PC-9 (cell line): ENCODE measurements at regions not wholly inside any gene's neighbourhood (a gene's known extent, or its start where the extent isn't known, plus 50 kb on each side); places are given as distances from the start of the nearest gene placed in this dataset.

ENCODE experiments used
- BruUV-seq: library from RNA; stranded (reverse); fragments of 400-500 nt; replicated peaks from 2 replicates; lab custom pipeline; 2021; lab: Mats Ljungman, UMichigan
- CTCF ChIA-PET: fragments of 300-600 bp; sonication (Branson Sonifier 250); formaldehyde crosslinking; loops from one replicate; lab custom pipeline; 2022; ENCODE audit warnings: antibody characterized with exemption; lab: Charles Lee
- POLR2A ChIA-PET: fragments of 300-600 bp; sonication (Branson Sonifier 250); formaldehyde crosslinking; loops from one replicate; lab custom pipeline; 2022; ENCODE audit warnings: antibody characterized with exemption; ENCODE audit not compliant: unreplicated experiment; lab: Charles Lee
- DNase-seq, 2 experiments: peaks; one replicate each; pipeline versions ENCODE4 v3.0.0 to v3.0.0-alpha.2; 2015 to 2022; ENCODE audit warnings: mixed read lengths in 1 of 2
- H2AFZ ChIP-seq: fragments of 200-600 bp; sonication (generic); 2 replicates; pipeline ENCODE4 v1.8.1; 2017; ENCODE audit warnings: antibody characterized with exemption
- H3F3A ChIP-seq: fragments of 200-600 bp; sonication (generic); 2 replicates; pipeline ENCODE4 v1.8.1; 2017; ENCODE audit warnings: antibody characterized with exemption, mild to moderate bottlenecking, low read depth; ENCODE audit not compliant: insufficient read depth
- H3K27ac ChIP-seq: fragments of 200-600 bp; sonication (generic); 2 replicates; pipeline ENCODE4 v1.6.1; 2016; ENCODE audit warnings: mixed run types
- H3K27me3 ChIP-seq: fragments of 200-600 bp; sonication (generic); 2 replicates; pipeline ENCODE4 v1.6.1; 2016; ENCODE audit warnings: low read depth, mixed run types; ENCODE audit not compliant: insufficient read depth
- H3K36me3 ChIP-seq: fragments of 200-600 bp; sonication (generic); 2 replicates; pipeline ENCODE4 v1.6.1; 2016; ENCODE audit warnings: low read depth, mixed run types
- H3K4me1 ChIP-seq: fragments of 200-600 bp; sonication (generic); replicated peaks from 2 replicates; pipeline ENCODE4 v1.6.1; 2016; ENCODE audit warnings: mixed run types; ENCODE audit not compliant: insufficient read depth
- H3K4me2 ChIP-seq: fragments of 200-600 bp; sonication (generic); 2 replicates; pipeline ENCODE4 v1.6.1; 2017; ENCODE audit warnings: mixed run types
- H3K4me3 ChIP-seq: fragments of 200-600 bp; sonication (generic); 2 replicates; pipeline ENCODE4 v1.6.1; 2016; ENCODE audit warnings: mixed run types
- H3K79me2 ChIP-seq: fragments of 200-600 bp; sonication (generic); 2 replicates; pipeline ENCODE4 v1.6.1; 2017; ENCODE audit warnings: low read depth, mixed run types
- H3K9me2 ChIP-seq: fragments of 200-600 bp; sonication (generic); 2 replicates; pipeline ENCODE4 v1.8.1; 2017; ENCODE audit warnings: mild to moderate bottlenecking; ENCODE audit not compliant: insufficient read depth
- H3K9me3 ChIP-seq: fragments of 200-600 bp; sonication (generic); 2 replicates; pipeline ENCODE4 v1.8.1; 2016; ENCODE audit warnings: low read depth; ENCODE audit not compliant: insufficient read depth
- H4K20me1 ChIP-seq: fragments of 200-600 bp; sonication (generic); 2 replicates; pipeline ENCODE4 v1.8.1; 2017; ENCODE audit not compliant: insufficient read depth
- EZH2 ChIP-seq: fragments of 200-600 bp; sonication (generic); IDR thresholded peaks from 2 replicates; pipeline ENCODE4 v1.8.0; 2017; ENCODE audit warnings: antibody characterized with exemption, low read depth
- intact Hi-C: fragments of 100-400 bp; cut with micrococcal nuclease; formaldehyde crosslinking; loops from one replicate; pipeline ENCODE4 v1.10.0; 2022; ENCODE audit not compliant: unreplicated experiment
- TF ChIP-seq, protein P1 (sequence below): fragments of 200-600 bp; sonication (generic); conservative IDR thresholded peaks from 2 replicates; pipeline ENCODE4 v1.6.1; 2017; ENCODE audit warnings: mixed run types, antibody characterized with exemption, mild to moderate bottlenecking, moderate library complexity

DNA sequence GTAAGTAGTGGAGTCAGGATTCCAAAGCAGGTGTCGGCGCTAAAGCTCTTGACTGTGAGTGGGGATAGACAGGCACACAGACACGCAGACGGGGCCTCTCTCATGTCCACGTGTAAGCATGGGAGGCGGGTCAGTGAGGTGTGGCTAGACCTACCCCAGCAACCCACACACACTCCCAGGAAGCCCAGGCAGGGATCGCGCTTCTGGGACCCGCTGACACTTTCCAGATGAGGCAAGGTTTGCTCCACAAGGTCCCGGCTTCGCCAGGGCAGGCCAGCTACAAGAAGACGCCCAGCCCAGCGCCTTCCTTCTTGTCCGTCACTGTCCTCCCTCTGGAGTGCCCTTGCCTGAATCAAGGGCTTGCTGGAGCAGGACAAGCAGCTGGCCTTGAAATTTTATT lies 213.8 kb upstream of the RPL38 start:
- Histone ChIP-seq H3K9me2 (no peaks in the 10 kb centered on the region), H3K27ac (no peak overlapping the region), H3K79me2 (no peaks in the 10 kb centered on the region), H3K4me2 (no peak overlapping the region), H3F3A (no peaks in the 10 kb centered on the region), H3K9me3 (no peaks in the 10 kb centered on the region), H3K4me3 (no peak overlapping the region), H3K36me3 (no peaks in the 10 kb centered on the region), H4K20me1 (no peaks in the 10 kb centered on the region), H3K4me1 (no peaks in the 10 kb centered on the region), H3K27me3 (peaks cover 69% of the 10 kb centered on the region), H2AFZ (no peak overlapping the region)
- TF ChIP-seq, protein P1, sequence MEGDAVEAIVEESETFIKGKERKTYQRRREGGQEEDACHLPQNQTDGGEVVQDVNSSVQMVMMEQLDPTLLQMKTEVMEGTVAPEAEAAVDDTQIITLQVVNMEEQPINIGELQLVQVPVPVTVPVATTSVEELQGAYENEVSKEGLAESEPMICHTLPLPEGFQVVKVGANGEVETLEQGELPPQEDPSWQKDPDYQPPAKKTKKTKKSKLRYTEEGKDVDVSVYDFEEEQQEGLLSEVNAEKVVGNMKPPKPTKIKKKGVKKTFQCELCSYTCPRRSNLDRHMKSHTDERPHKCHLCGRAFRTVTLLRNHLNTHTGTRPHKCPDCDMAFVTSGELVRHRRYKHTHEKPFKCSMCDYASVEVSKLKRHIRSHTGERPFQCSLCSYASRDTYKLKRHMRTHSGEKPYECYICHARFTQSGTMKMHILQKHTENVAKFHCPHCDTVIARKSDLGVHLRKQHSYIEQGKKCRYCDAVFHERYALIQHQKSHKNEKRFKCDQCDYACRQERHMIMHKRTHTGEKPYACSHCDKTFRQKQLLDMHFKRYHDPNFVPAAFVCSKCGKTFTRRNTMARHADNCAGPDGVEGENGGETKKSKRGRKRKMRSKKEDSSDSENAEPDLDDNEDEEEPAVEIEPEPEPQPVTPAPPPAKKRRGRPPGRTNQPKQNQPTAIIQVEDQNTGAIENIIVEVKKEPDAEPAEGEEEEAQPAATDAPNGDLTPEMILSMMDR: no peak
- TF ChIP-seq EZH2: no peak
- CTCF ChIA-PET: no interaction called here
- POLR2A ChIA-PET: no interaction called here
- BruUV-seq: no TSS peak
- intact Hi-C loops: no loop called here
- no peak for DNase-seq

DNA sequence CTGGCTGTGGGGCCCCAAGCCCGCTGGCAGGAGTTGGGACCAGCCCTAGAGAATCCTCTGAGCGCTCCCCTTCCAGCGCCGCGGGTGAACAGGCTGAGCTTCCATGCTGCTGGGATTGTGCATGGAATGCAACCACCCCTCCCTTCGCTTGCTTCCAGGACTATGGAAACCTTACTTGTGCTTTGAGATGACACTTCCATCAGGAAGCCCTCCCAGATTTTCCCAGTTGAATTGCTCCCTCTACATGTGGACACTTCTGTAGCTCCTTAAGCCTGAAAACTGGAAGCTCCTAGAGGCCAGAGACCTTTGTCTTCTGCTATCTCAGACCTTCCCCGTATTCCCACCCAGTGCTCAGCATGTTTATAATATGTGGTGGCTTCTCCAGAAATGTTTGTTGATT lies 213.2 kb upstream of the RPL38 start:
- TF ChIP-seq, protein P1: no peak
- TF ChIP-seq EZH2: no peak
- DNase-seq: no peak
- no peak overlapping the region for H3K27ac ChIP-seq
- no peaks in the 10 kb centered on the region for H3K9me2 ChIP-seq
- ChIA-PET POLR2A (no interaction called here), CTCF (no interaction called here)
- no peaks in the 10 kb centered on the region for H3K79me2 ChIP-seq
- no TSS peak for BruUV-seq
- no peak overlapping the region for H2AFZ ChIP-seq
- H3K4me1 ChIP-seq: no peaks in the 10 kb centered on the region
- H4K20me1 ChIP-seq: no peaks in the 10 kb centered on the region
- peaks cover 69% of the 10 kb centered on the region for H3K27me3 ChIP-seq
- no peaks in the 10 kb centered on the region for H3F3A ChIP-seq
- H3K9me3 ChIP-seq: no peaks in the 10 kb centered on the region
- no peak overlapping the region for H3K4me2 ChIP-seq
- intact Hi-C loops: no loop called here
- H3K4me3 ChIP-seq: no peak overlapping the region
- no peaks in the 10 kb centered on the region for H3K36me3 ChIP-seq

DNA sequence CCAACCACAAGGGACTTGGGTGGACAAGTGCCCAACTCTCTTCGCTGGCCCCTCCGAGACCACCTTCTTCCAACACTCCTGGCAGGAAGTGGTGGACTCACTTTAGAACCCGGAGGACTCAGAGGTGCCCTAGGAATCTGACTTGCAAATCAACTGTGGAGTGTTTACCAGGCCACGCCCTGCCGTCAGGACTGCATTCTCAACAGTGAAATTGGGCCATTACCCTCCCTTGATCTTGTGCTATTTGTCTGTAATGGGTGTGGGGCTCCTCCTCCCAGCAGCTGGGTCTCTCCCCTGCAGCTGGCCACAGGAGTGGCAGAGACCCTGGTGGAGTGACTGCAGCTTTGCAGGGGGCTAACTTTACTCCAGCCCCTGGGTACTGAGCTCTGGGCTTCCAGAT lies 212.2 kb upstream of the RPL38 start:
- intact Hi-C loops: no loop called here
- no peaks in the 10 kb centered on the region for H4K20me1 ChIP-seq
- H3K79me2 ChIP-seq: no peaks in the 10 kb centered on the region
- H2AFZ ChIP-seq: no peak overlapping the region
- no peaks in the 10 kb centered on the region for H3F3A ChIP-seq
- H3K9me2 ChIP-seq: no peaks in the 10 kb centered on the region
- H3K36me3 ChIP-seq: no peaks in the 10 kb centered on the region
- no peak overlapping the region for H3K4me3 ChIP-seq
- DNase-seq: no peak
- no peak overlapping the region for H3K4me2 ChIP-seq
- ChIA-PET CTCF (no interaction called here), POLR2A (no interaction called here)
- no TSS peak for BruUV-seq
- TF ChIP-seq, protein P1: no peak
- TF ChIP-seq EZH2: no peak
- no peak overlapping the region for H3K27ac ChIP-seq
- no peaks in the 10 kb centered on the region for H3K4me1 ChIP-seq
- peaks cover 75% of the 10 kb centered on the region for H3K27me3 ChIP-seq
- no peaks in the 10 kb centered on the region for H3K9me3 ChIP-seq
